T-helper 2 cell (primary cell): ENCODE measurements at regions not wholly inside any gene's neighbourhood (a gene's known extent, or its start where the extent isn't known, plus 50 kb on each side); places are given as distances from the start of the nearest gene placed in this dataset.
"Not testable (repeated sequence)": the region's sequence is repeated elsewhere in the genome, so short reads cannot be mapped to it uniquely, and the experiment has no call there.

Experiments
- DNase-seq, 5 experiments: peaks; one replicate each; pipeline versions ENCODE4 v3.0.0 to v3.0.0-alpha.2; 2012 to 2022

GRCh38 chr1:115452600-115453329, 114.7 kb upstream of the NGF start:
- no peak for DNase-seq

- no peak for DNase-seq
Observed at GRCh38 chr1:115450501-115451040, 112.5 kb upstream of the NGF start.

GRCh38 chr1:115448282-115449044, 110.4 kb upstream of the NGF start:
- no peak for DNase-seq

GRCh38 chr1:115447672-115448071, 109.6 kb upstream of the NGF start:
- DNase-seq, result no peak

- no peak for DNase-seq
Observed at GRCh38 chr1:115445090-115445489, 107.0 kb upstream of the NGF start.

- no peak for DNase-seq
Observed at GRCh38 chr1:115440733-115441132, 102.7 kb upstream of the NGF start.

- not testable (repeated sequence) for DNase-seq
Observed at GRCh38 chr1:115439520-115439919, 101.5 kb upstream of the NGF start.

GRCh38 chr1:115437196-115437595, 99.1 kb upstream of the NGF start:
- DNase-seq, result no peak

- DNase-seq, result no peak
Observed at GRCh38 chr1:115436596-115436995, 98.5 kb upstream of the NGF start.

GRCh38 chr1:115433483-115433882, 95.4 kb upstream of the NGF start:
- DNase-seq, result no peak

- no peak for DNase-seq
Observed at GRCh38 chr1:115432061-115432460, 94.0 kb upstream of the NGF start.

- no peak for DNase-seq
Observed at GRCh38 chr1:115430441-115431158, 92.6 kb upstream of the NGF start.

GRCh38 chr1:115429884-115430283, 91.8 kb upstream of the NGF start:
- DNase-seq, result no peak

- DNase-seq, result no peak
Observed at GRCh38 chr1:115429241-115429640, 91.2 kb upstream of the NGF start.

- DNase-seq, result no peak
Observed at GRCh38 chr1:115428676-115429075, 90.6 kb upstream of the NGF start.

GRCh38 chr1:115428256-115428655, 90.2 kb upstream of the NGF start:
- no peak for DNase-seq

- no peak for DNase-seq
Observed at GRCh38 chr1:115426956-115427355, 88.9 kb upstream of the NGF start.

GRCh38 chr1:115426231-115426771, 88.3 kb upstream of the NGF start:
- no peak for DNase-seq

GRCh38 chr1:115425442-115425841, 87.4 kb upstream of the NGF start:
- DNase-seq, result no peak

GRCh38 chr1:115423776-115424175, 85.7 kb upstream of the NGF start:
- DNase-seq, result no peak

GRCh38 chr1:115419571-115419970, 81.5 kb upstream of the NGF start:
- DNase-seq, result no peak

- DNase-seq, result no peak
Observed at GRCh38 chr1:115413621-115414020, 75.6 kb upstream of the NGF start.

GRCh38 chr1:115413208-115413607, 75.2 kb upstream of the NGF start:
- DNase-seq, result no peak
